ENCODE measurements at regions not wholly inside any gene's neighbourhood (a gene's known extent, or its start where the extent isn't known, plus 50 kb on each side); places are given as distances from the start of the nearest gene placed in this dataset.
"Not testable (repeated sequence)": the region's sequence is repeated elsewhere in the genome, so short reads cannot be mapped to it uniquely, and the experiment has no call there.

DNA sequence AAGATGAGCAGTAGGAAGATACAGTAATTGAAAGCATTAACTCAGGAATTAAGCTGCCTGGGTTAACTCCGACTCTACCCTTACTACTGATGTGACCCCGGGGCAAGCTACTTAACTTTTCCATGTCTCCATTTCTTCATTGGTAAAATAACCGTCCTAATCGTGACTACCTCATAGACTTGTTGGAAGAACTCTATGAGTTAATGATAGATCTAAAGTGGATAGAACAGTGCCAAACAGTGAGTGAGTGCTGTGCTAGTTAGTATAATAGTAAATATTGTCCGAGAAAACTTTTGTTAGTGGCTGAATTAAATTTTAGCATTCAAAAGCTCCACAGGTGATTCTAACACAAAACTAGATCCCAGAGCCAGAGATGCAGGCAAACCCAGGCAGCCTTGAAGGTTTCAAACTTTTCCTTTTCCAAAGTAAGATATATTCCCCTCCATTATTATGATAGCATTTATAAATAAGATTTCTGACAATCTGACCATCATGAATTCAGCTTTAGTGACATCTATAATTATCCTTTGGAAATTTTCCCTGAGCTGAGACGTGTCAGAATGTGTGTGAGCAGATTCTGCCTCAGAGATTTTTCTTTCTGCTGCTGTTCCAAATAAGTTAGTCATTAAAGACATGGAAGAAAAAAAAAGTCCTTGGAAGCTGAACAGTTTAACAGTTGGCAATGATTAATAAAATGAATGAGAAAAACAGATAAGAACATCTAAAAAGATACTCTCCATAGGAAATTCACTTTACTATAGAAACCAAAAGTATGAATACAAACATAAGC, 369.5 kb downstream of the PRELID2 start:
- no peak for ATAC-seq
- no peaks in the 10 kb centered on the region for H3K27me3 Mint-ChIP-seq
- no peak overlapping the region for H3K4me3 ChIP-seq (ENCODE audit: low read length)
- no peak for DNase-seq
- H3K27ac ChIP-seq (ENCODE audit: low read depth, low read length), result no peak overlapping the region
- H3K36me3 Mint-ChIP-seq, result no peaks in the 10 kb centered on the region
- H3K4me1 Mint-ChIP-seq, result no peaks in the 10 kb centered on the region
- H3K36me3 ChIP-seq (ENCODE audit: control insufficient read depth in 2 of 3, insufficient read depth in 3 of 3, low read length in 3 of 3), result no peaks in the 10 kb centered on the region
- intact Hi-C loops (cut with micrococcal nuclease), result no loop called here
- ChIA-PET CTCF (no interaction called here), POLR2A (no interaction called here)
- no peaks in the 10 kb centered on the region for H3K9me3 ChIP-seq (ENCODE audit: control insufficient read depth in 2 of 3, low read length in 3 of 3)
- no peaks in the 10 kb centered on the region for H3K27me3 ChIP-seq (ENCODE audit: control insufficient read depth in 2 of 2, insufficient read depth in 2 of 2, low read length in 2 of 2)
- no peak overlapping the region for H3K27ac Mint-ChIP-seq
- no peak overlapping the region for H3K4me3 Mint-ChIP-seq
- H3K4me1 ChIP-seq (ENCODE audit: control insufficient read depth in 2 of 2, insufficient read depth in 2 of 2, low read length in 2 of 2), result no peaks in the 10 kb centered on the region
- H3K9me3 Mint-ChIP-seq, result peaks cover 0 to 10% (median 4%) of the 10 kb centered on the region in 11 donors

DNA sequence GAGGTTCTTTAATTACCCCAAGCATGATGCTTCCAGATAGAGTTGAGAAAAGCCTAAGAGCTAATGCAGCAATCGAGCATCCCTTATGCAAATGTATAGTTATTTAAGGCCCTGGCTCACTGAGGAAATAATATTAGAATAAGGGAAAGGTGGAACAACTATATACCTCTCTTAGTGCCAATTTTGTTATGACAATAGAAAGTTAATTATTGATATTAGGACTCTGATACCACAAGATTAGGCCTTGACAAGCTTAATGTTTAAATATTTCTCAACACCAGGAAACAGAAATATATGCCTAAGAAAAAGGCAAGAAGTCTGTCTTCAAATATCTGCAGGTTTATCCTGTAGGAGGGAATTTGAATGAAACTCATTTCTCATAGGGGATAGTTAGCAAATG, 371.0 kb downstream of the PRELID2 start:
- POLR2A ChIA-PET, result no interaction called here
- H3K27me3 Mint-ChIP-seq, result no peaks in the 10 kb centered on the region
- H3K4me3 Mint-ChIP-seq, result no peak overlapping the region
- Histone ChIP-seq H3K27ac (ENCODE audit: low read depth, low read length) (no peak overlapping the region), H3K27me3 (ENCODE audit: control insufficient read depth in 2 of 2, insufficient read depth in 2 of 2, low read length in 2 of 2) (no peaks in the 10 kb centered on the region), H3K9me3 (ENCODE audit: control insufficient read depth in 2 of 3, low read length in 3 of 3) (no peaks in the 10 kb centered on the region), H3K36me3 (ENCODE audit: control insufficient read depth in 2 of 3, insufficient read depth in 3 of 3, low read length in 3 of 3) (no peaks in the 10 kb centered on the region), H3K4me3 (ENCODE audit: low read length) (no peak overlapping the region), H3K4me1 (ENCODE audit: control insufficient read depth in 2 of 2, insufficient read depth in 2 of 2, low read length in 2 of 2) (no peaks in the 10 kb centered on the region)
- intact Hi-C loops (cut with micrococcal nuclease), result no loop called here
- no peak overlapping the region for H3K27ac Mint-ChIP-seq
- DNase-seq (no peak), ATAC-seq (no peak)
- peaks cover 0 to 7% (median 3%) of the 10 kb centered on the region in 11 donors for H3K9me3 Mint-ChIP-seq
- no peaks in the 10 kb centered on the region for H3K4me1 Mint-ChIP-seq
- no peaks in the 10 kb centered on the region for H3K36me3 Mint-ChIP-seq
- CTCF ChIA-PET, result no interaction called here

DNA sequence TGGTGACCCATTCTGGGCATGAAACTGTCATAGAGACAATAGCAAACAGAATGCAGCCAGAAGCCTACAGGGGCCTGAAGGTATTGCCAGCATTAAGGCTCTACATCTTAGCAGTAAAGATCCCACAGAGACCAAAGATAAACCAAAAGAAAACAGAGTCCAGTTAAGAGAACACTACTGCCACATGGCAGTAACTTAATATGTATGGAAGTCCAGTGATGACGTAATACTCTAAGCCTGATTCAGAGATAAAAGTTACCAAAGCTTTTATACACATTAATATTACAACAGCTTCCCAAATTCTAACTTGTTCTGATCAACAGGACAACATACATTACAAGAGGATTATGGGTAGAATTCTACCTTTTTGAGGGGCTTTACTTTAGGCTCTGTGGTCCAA, 371.5 kb downstream of the PRELID2 start:
- no peaks in the 10 kb centered on the region for H3K36me3 ChIP-seq (ENCODE audit: control insufficient read depth in 2 of 3, insufficient read depth in 3 of 3, low read length in 3 of 3)
- H3K4me1 Mint-ChIP-seq, result no peaks in the 10 kb centered on the region
- H3K27me3 Mint-ChIP-seq, result no peaks in the 10 kb centered on the region
- no peak overlapping the region for H3K27ac ChIP-seq (ENCODE audit: low read depth, low read length)
- no peak overlapping the region for H3K4me3 ChIP-seq (ENCODE audit: low read length)
- no peaks in the 10 kb centered on the region for H3K9me3 ChIP-seq (ENCODE audit: control insufficient read depth in 2 of 3, low read length in 3 of 3)
- DNase-seq (no peak), ATAC-seq (no peak)
- H3K27ac Mint-ChIP-seq, result no peak overlapping the region
- no peaks in the 10 kb centered on the region for H3K36me3 Mint-ChIP-seq
- H3K9me3 Mint-ChIP-seq, result peaks cover 0 to 7% (median 3%) of the 10 kb centered on the region in 11 donors
- no peaks in the 10 kb centered on the region for H3K4me1 ChIP-seq (ENCODE audit: control insufficient read depth in 2 of 2, insufficient read depth in 2 of 2, low read length in 2 of 2)
- H3K4me3 Mint-ChIP-seq, result no peak overlapping the region
- POLR2A ChIA-PET, result no interaction called here
- H3K27me3 ChIP-seq (ENCODE audit: control insufficient read depth in 2 of 2, insufficient read depth in 2 of 2, low read length in 2 of 2), result no peaks in the 10 kb centered on the region
- intact Hi-C loops (cut with micrococcal nuclease), result no loop called here
- CTCF ChIA-PET, result no interaction called here

DNA sequence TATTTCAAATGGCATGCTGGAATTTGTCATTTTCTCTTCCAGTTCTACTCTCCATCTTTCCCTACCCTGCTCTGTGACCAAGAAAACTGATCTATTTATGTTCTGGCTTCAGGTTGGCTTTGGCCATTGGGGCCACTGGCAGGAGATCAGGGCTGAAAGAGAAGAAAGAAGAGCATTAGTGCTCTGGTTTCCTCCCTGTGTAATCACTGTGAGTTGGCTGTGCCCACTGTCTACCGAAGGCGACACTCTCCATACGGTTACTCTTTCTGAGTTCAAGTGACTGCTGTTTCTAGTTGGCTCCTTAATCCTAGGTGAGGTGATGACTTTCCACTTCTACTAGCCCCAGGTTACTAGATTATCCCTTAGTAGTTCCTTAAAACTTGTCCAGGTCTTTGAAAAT, 372.6 kb downstream of the PRELID2 start:
- no peaks in the 10 kb centered on the region for H3K9me3 ChIP-seq (ENCODE audit: control insufficient read depth in 2 of 3, low read length in 3 of 3)
- no peak overlapping the region for H3K4me3 Mint-ChIP-seq
- intact Hi-C loops (cut with micrococcal nuclease), result no loop called here
- ChIA-PET POLR2A (no interaction called here), CTCF (no interaction called here)
- H3K4me1 Mint-ChIP-seq, result no peaks in the 10 kb centered on the region
- no peaks in the 10 kb centered on the region for H3K36me3 Mint-ChIP-seq
- no peaks in the 10 kb centered on the region for H3K27me3 ChIP-seq (ENCODE audit: control insufficient read depth in 2 of 2, insufficient read depth in 2 of 2, low read length in 2 of 2)
- no peak overlapping the region for H3K4me3 ChIP-seq (ENCODE audit: low read length)
- H3K9me3 Mint-ChIP-seq, result peaks cover 0 to 7% (median 3%) of the 10 kb centered on the region in 11 donors
- no peak overlapping the region for H3K27ac ChIP-seq (ENCODE audit: low read depth, low read length)
- H3K27ac Mint-ChIP-seq, result no peak overlapping the region
- no peaks in the 10 kb centered on the region for H3K36me3 ChIP-seq (ENCODE audit: control insufficient read depth in 2 of 3, insufficient read depth in 3 of 3, low read length in 3 of 3)
- H3K4me1 ChIP-seq (ENCODE audit: control insufficient read depth in 2 of 2, insufficient read depth in 2 of 2, low read length in 2 of 2), result no peaks in the 10 kb centered on the region
- H3K27me3 Mint-ChIP-seq, result no peaks in the 10 kb centered on the region
- DNase-seq (no peak), ATAC-seq (no peak)

GRCh38 chr5:145450286-145450885, 384.8 kb downstream of the PRELID2 start:
- POLR2A ChIA-PET, result no interaction called here
- Mint-ChIP-seq H3K9me3 (peaks cover 1 to 17% (median 5%) of the 10 kb centered on the region in 11 donors), H3K27me3 (no peaks in the 10 kb centered on the region), H3K36me3 (no peaks in the 10 kb centered on the region), H3K4me1 (no peaks in the 10 kb centered on the region), H3K4me3 (no peak overlapping the region), H3K27ac (no peak overlapping the region)
- Histone ChIP-seq H3K36me3 (ENCODE audit: control insufficient read depth in 2 of 3, insufficient read depth in 3 of 3, low read length in 3 of 3) (no peaks in the 10 kb centered on the region), H3K4me1 (ENCODE audit: control insufficient read depth in 2 of 2, insufficient read depth in 2 of 2, low read length in 2 of 2) (no peaks in the 10 kb centered on the region), H3K27ac (ENCODE audit: low read depth, low read length) (no peak overlapping the region), H3K27me3 (ENCODE audit: control insufficient read depth in 2 of 2, insufficient read depth in 2 of 2, low read length in 2 of 2) (no peaks in the 10 kb centered on the region), H3K9me3 (ENCODE audit: control insufficient read depth in 2 of 3, low read length in 3 of 3) (no peaks in the 10 kb centered on the region), H3K4me3 (ENCODE audit: low read length) (no peak overlapping the region)
- CTCF ChIA-PET, result no interaction called here
- intact Hi-C loops (cut with micrococcal nuclease), result no loop called here
- DNase-seq, result no peak
- no peak for ATAC-seq

DNA sequence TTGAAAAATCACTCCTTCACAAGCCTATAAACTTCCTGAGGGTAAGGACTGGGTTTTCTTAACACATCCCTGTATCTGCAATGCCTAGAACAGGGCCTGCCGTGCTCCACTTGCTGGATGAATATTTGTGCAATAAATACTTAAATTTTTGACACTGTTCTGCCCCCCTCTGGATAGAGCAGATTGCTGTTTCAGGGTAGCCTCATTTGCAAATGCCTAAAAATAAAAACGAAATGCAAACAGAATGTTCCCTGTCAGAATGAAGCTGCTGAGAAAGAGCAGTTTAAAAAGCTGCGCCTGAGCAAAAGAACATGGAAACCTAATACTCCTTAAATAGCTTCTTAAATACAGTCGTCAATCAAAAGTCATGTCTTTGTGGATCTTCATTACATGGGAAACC, 385.3 kb downstream of the PRELID2 start:
- H3K4me1 Mint-ChIP-seq, result no peaks in the 10 kb centered on the region
- ChIA-PET CTCF (no interaction called here), POLR2A (no interaction called here)
- no peaks in the 10 kb centered on the region for H3K36me3 ChIP-seq (ENCODE audit: control insufficient read depth in 2 of 3, insufficient read depth in 3 of 3, low read length in 3 of 3)
- DNase-seq (no peak), ATAC-seq (no peak)
- H3K27me3 ChIP-seq (ENCODE audit: control insufficient read depth in 2 of 2, insufficient read depth in 2 of 2, low read length in 2 of 2), result no peaks in the 10 kb centered on the region
- H3K9me3 Mint-ChIP-seq, result peaks cover 1 to 17% (median 7%) of the 10 kb centered on the region in 11 donors
- H3K4me1 ChIP-seq (ENCODE audit: control insufficient read depth in 2 of 2, insufficient read depth in 2 of 2, low read length in 2 of 2), result no peaks in the 10 kb centered on the region
- H3K27ac Mint-ChIP-seq, result no peak overlapping the region
- H3K9me3 ChIP-seq (ENCODE audit: control insufficient read depth in 2 of 3, low read length in 3 of 3), result no peaks in the 10 kb centered on the region
- intact Hi-C loops (cut with micrococcal nuclease), result no loop called here
- no peaks in the 10 kb centered on the region for H3K36me3 Mint-ChIP-seq
- no peak overlapping the region for H3K4me3 ChIP-seq (ENCODE audit: low read length)
- H3K27me3 Mint-ChIP-seq, result no peaks in the 10 kb centered on the region
- no peak overlapping the region for H3K27ac ChIP-seq (ENCODE audit: low read depth, low read length)
- no peak overlapping the region for H3K4me3 Mint-ChIP-seq

DNA sequence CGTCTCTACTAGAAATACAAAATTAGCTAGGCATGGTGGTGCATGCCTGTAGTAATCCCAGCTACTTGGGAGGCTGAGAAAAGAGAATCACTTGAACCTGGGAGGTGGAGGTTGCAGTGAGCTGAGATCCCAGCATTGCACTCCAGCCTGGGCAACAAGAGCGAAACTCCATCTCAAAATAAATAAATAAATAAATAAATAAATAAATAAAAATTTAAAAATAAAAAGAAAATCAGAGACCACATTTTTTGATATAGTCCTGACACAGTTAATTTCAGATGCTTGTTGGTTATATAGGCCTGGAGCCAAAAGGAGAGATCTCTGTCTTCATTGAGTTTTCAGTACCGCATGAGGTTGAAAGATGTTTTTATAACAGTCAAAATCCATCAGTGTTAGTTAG, 388.3 kb downstream of the PRELID2 start:
- POLR2A ChIA-PET; H3K36me3 ChIP-seq (ENCODE audit: control insufficient read depth in 2 of 3, insufficient read depth in 3 of 3, low read length in 3 of 3); H3K27ac ChIP-seq (ENCODE audit: low read depth, low read length); H3K36me3 Mint-ChIP-seq; DNase-seq; intact Hi-C loops (cut with micrococcal nuclease); H3K4me1 Mint-ChIP-seq; H3K4me1 ChIP-seq (ENCODE audit: control insufficient read depth in 2 of 2, insufficient read depth in 2 of 2, low read length in 2 of 2); ATAC-seq; H3K27me3 ChIP-seq (ENCODE audit: control insufficient read depth in 2 of 2, insufficient read depth in 2 of 2, low read length in 2 of 2); CTCF ChIA-PET; H3K27ac Mint-ChIP-seq; H3K4me3 ChIP-seq (ENCODE audit: low read length); H3K4me3 Mint-ChIP-seq; H3K9me3 ChIP-seq (ENCODE audit: control insufficient read depth in 2 of 3, low read length in 3 of 3); H3K27me3 Mint-ChIP-seq: not testable (repeated sequence)
- peaks cover 1 to 27% (median 8%) of the 10 kb centered on the region in 11 donors for H3K9me3 Mint-ChIP-seq

All from naive thymus-derived CD4-positive, alpha-beta T cell (primary cell).